ENCODE measurements at regions not wholly inside any gene's neighbourhood (a gene's known extent, or its start where the extent isn't known, plus 50 kb on each side); places are given as distances from the start of the nearest gene placed in this dataset.

DNA sequence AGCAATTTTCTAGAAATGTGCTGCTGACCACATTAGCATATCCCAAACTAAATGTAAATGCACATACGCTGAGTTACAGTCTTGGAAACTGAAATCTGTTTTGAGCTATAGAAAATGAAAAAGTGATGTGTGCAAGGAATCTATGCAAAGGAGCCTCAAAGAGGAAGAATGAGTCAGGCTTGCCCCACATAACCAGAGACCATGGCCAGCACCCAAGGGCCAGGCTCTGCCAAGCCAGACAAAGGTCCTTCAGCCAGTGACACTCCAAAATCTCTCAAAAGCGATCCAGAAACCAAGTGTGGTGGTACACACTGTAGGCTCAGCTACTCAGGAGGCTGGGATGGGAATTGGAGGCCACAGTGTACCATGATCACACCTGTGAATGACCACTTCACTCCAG is 195.2 kb downstream of the TOMM20 start:
- Histone ChIP-seq H3K4me3 (replicated peaks; ENCODE audit: insufficient read depth, low read length) (no peak overlapping the region), H3K27ac (replicated peaks) (no peak overlapping the region; the same call in 1 of the 2 replicates), H3K27me3 (ENCODE audit: insufficient read depth, poor library complexity, severe bottlenecking) (no peaks in the 10 kb centered on the region)
- peak in 1 of 2 experiments; percentile 64 for DNase-seq (ENCODE audit: low read depth in 1 of 2, low spot score in 1 of 2)
- TF ChIP-seq REST (IDR thresholded peaks at IDR 0.05; ENCODE audit: insufficient replicate concordance, low read depth), result peak; percentile 76
- TF ChIP-seq POLR2AphosphoS5 (IDR thresholded peaks at IDR 0.05; ENCODE audit: low read depth), result no peak

- no peak for TF ChIP-seq GABPA (IDR thresholded peaks at IDR 0.05; ENCODE audit: low read depth)
- TF ChIP-seq REST (IDR thresholded peaks at IDR 0.05; ENCODE audit: insufficient replicate concordance, low read depth), result no peak
- TF ChIP-seq CTCF (IDR thresholded peaks at IDR 0.05; ENCODE audit: insufficient read depth, low read length), result no peak
- TF ChIP-seq SPI1 (IDR thresholded peaks at IDR 0.05; ENCODE audit: borderline replicate concordance, low read depth), result no peak
- no peak for TF ChIP-seq POLR2AphosphoS5 (IDR thresholded peaks at IDR 0.05; ENCODE audit: low read depth)
- H3K27ac ChIP-seq (replicated peaks), result no peak overlapping the region
- H3K27me3 ChIP-seq (ENCODE audit: insufficient read depth, poor library complexity, severe bottlenecking), result no peaks in the 10 kb centered on the region
- no peak overlapping the region for H3K4me3 ChIP-seq (replicated peaks; ENCODE audit: insufficient read depth, low read length)
- DNase-seq (ENCODE audit: low read depth in 1 of 2, low spot score in 1 of 2), result no peak
Observed at GRCh38 chr1:234932511-234933430, 195.9 kb downstream of the TOMM20 start.

- Histone ChIP-seq H3K4me3 (replicated peaks; ENCODE audit: insufficient read depth, low read length) (no peak overlapping the region), H3K27me3 (ENCODE audit: insufficient read depth, poor library complexity, severe bottlenecking) (no peaks in the 10 kb centered on the region), H3K27ac (replicated peaks) (no peak overlapping the region)
- no peak for DNase-seq (ENCODE audit: low read depth in 1 of 2, low spot score in 1 of 2)
- TF ChIP-seq GABPA (IDR thresholded peaks at IDR 0.05; ENCODE audit: low read depth) (no peak), CTCF (IDR thresholded peaks at IDR 0.05; ENCODE audit: insufficient read depth, low read length) (no peak), POLR2AphosphoS5 (IDR thresholded peaks at IDR 0.05; ENCODE audit: low read depth) (no peak), SPI1 (IDR thresholded peaks at IDR 0.05; ENCODE audit: borderline replicate concordance, low read depth) (no peak), REST (IDR thresholded peaks at IDR 0.05; ENCODE audit: insufficient replicate concordance, low read depth) (no peak)
Observed at GRCh38 chr1:234932106-234932505, 196.5 kb downstream of the TOMM20 start.

Measured in HL-60 (cell line).